ENCODE measurements at regions not wholly inside any gene's neighbourhood (a gene's known extent, or its start where the extent isn't known, plus 50 kb on each side); places are given as distances from the start of the nearest gene placed in this dataset.

DNA sequence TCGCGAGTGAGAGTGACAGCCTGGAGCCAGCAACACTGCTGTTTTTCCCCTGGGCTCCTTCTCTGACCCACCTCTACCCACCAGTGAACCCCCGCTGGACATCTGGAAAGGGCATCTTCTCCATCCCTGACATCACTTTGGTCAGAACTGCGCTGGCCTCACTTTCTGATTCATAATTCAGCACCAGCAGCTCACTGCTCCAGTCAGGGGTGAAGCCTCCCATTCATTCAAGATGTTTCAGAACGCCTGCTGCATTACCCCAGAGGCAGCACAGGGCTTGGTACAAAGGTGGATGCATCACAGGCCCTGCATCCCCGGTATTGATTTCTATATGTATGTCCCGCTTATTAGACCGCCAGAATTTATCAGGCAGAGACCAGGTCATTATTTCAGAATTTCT lies 182.8 kb upstream of the TSHZ3 start:
- DNase-seq, result no peak

- DNase-seq, result no peak
These were observed 183.9 kb upstream of the TSHZ3 start for GRCh38 chr19:31533114-31533513.

- no peak for DNase-seq
These were observed 185.0 kb upstream of the TSHZ3 start for GRCh38 chr19:31534231-31534630.

- DNase-seq, result no peak
These were observed 185.8 kb upstream of the TSHZ3 start for GRCh38 chr19:31534786-31535657.

DNA sequence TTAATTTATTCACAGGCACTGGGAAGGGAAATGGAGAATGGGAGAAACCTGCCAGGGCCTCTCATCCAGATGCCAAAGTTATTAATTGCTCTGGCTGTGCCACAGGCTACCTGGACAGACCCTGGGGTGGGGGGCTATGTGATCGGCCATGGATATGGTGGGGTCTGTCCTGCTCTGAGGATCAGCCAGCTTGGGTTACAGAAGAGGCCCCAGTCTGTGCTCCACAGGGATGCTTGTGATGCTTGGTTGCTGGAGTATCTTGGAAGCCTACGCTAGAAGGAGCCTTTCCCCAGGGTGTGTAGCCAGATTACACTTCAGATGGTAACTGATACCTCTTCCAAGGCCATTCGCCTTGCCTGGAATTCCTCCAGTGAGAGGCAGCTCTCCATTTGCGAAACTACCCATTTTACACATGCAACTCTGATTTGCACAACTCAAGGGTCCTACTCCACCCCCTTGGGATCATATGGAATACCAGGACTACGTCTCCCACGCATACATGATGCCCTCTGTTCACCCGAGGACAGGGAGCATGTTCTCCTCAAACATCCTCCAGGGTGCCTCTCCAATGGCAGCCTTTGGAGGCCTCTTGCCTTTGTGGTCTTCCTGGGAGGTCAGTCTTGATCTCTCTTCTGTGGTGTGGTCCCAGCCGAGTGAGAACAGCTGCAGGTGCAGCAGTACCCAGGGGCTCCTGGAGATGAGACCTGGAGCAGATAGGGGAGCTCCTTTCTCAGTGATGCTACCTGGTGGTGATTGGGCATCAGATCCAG lies 186.6 kb upstream of the TSHZ3 start:
- DNase-seq, result peak; percentile 21

- peak; percentile 9 for DNase-seq
These were observed 187.9 kb upstream of the TSHZ3 start for GRCh38 chr19:31537136-31537535.

DNA sequence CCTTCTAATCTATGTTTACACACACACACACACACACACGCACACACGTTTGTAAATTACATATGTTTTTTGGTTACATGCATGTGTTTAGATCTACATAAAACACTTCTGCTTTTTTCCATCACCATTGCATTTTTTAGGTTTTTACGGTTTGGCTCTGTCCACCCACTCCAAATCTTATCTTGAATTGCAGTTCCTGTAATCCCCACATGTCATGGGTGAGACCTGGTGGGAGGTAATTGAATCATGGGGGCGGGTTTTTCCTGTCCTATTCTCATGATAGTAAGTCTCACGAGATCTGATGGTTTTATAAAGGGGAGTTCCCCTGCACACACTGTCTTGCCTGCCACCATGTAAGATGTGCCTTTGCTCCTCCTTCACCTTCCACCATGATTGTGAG lies 188.7 kb upstream of the TSHZ3 start:
- DNase-seq, result peak; percentile 4

GRCh38 chr19:31538879-31539278 lies 189.6 kb upstream of the TSHZ3 start:
- DNase-seq, result peak; percentile 4

GRCh38 chr19:31539386-31539785 lies 190.2 kb upstream of the TSHZ3 start:
- no peak for DNase-seq

DNA sequence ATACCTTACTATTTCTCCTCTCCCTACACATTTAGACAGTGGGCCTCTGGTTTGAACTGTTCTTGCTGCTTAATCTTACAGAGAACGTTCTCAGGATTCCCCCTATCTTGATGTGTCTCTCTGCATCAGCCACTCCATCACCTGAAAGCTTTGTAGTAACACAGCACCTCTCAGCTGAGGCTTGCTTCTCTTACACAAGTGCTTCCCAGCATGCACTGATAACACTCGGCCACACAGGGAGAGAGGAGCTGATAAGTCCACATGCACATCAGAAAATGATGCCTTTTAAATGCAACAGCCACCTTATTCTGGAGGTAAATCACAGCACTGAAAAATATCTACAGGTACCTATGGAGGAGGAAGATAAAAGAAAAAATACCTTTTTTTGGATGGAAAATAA lies 192.2 kb upstream of the TSHZ3 start:
- no peak for DNase-seq

GRCh38 chr19:31543456-31543855 lies 194.2 kb upstream of the TSHZ3 start:
- no peak for DNase-seq

- DNase-seq, result no peak
These were observed 196.5 kb upstream of the TSHZ3 start for GRCh38 chr19:31545777-31546176.

DNA sequence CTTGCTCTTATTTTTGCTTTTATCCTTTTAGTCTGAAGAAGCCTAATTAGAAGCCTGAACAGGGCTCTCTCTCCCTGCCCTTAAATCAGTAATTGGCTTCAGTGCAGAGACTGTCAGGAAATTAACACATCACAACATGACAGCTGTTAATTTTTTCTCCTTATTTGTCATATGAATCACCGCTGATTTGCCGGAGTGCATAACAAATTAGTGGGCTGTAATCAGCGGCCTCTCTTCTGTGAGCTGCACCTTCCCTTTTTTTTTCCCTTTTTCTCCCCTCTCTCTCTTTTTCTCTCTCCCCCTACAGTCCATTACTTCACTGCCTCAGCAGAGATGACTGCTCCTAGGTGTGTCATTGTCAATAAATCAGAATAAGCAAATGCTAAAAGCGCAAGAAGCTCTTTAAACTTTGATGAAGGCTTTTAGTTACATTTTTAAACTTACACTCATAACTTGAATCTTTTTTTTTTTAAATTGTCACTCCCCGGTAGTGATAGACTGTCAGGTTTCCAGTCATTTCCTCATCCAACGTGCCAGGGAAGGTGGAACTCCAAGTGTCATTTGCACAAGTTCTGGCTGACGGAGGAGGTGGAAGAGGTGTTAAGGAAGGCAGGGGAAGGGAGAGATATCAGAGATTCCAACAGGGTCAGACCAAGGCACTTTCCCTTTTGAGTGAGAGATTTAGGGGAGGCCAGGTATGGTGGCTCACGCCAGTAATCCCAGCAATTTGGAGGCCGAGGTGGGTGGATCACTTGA lies 197.1 kb upstream of the TSHZ3 start:
- no peak for DNase-seq

DNA sequence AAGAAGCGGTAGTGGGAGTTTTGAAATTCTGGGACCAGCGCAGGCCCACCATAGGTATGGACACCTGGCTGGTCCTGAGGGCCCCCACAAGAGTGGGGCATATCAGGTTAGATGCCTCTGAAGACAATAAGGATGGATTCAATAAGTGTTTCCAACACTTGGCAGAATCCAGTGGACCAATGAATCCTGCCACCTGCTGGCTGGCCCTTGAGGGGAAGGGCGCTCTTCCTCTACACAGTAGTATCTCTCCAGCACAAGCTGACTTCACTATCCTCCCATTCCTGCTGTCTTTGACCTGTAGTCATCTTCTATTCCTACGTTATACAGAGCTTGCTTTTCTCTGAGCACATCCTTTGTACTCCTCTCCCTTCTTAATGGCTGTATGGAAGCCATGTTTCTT lies 199.7 kb upstream of the TSHZ3 start:
- DNase-seq, result no peak

- DNase-seq, result no peak
These were observed 204.0 kb upstream of the TSHZ3 start for GRCh38 chr19:31553112-31553845.

DNA sequence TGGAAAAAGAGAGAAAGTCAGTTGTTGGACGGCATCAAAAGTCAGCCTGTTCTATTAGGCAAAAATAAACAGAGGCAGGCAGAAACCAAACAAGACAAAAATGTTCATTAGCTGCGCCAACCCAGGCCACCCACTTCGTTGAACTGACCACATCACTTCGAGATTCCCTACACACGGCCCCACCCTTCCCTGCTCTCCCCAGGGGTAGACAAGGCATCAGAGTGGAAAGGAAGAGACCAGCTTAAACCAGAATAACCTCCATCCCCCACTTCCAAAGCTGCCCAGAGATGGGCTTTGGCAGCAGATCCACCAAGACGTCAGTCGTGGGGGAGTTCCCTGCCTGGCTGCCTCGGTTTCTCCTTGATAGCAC lies 204.6 kb upstream of the TSHZ3 start:
- DNase-seq, result no peak

DNA sequence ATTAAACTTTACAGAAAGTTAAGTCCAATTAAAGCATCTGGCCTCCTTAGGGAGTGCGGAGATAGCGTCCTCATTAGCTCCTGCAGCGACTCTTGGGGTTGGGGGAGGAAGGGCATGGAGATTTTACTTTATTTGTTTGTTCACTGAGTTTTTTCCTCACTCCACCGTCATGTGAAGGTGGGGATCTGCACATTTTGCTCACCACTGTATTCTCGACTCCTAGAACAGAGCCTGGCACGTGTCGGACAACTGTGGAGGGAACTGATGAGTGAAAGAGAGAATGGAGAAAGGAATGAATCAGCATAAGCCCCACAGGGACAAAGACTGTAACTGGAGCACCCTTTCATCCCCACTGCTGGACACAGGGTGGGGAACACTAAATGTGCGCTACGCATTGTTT lies 205.1 kb upstream of the TSHZ3 start:
- DNase-seq, result no peak

GRCh38 chr19:31555634-31556215 lies 206.5 kb upstream of the TSHZ3 start:
- DNase-seq, result no peak

DNA sequence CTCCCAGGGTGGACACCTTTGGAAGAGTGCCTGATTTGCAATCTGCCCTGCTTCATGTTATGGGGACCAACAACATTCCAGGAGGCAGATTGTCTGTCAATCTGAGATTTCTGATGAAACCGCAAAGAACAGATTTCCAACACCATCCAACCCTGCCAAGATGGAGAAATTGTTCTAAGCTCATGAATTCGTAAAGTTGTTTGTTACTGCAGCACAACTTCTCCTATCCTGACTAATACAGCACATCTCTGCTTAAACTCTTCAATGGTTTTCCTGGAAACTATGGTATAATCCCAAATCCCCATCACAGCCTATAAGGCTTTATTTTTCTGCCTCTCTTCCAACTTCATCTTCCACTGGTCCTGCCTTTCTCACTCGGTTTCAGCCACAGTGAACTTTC lies 210.3 kb upstream of the TSHZ3 start:
- no peak for DNase-seq

- no peak for DNase-seq
These were observed 211.1 kb upstream of the TSHZ3 start for GRCh38 chr19:31560086-31561060.

- DNase-seq, result no peak
These were observed 213.9 kb upstream of the TSHZ3 start for GRCh38 chr19:31562966-31563612.

Data from activated CD8-positive, alpha-beta memory T cell treated with anti-CD3 and anti-CD28 coated beads for 24 hours (primary cell).